Transverse colon (tissue), 4 donors: ENCODE measurements at regions not wholly inside any gene's neighbourhood (a gene's known extent, or its start where the extent isn't known, plus 50 kb on each side); places are given as distances from the start of the nearest gene placed in this dataset.

Experiments
- DNase-seq: peaks from one replicate; pipeline ENCODE4 v3.0.0-alpha.2; 2019
- H3K27ac ChIP-seq, 4 donors: fragments of 200-600 bp; sonication (generic); 2 replicates each; pipeline ENCODE4 v1.5.1; 2016 to 2018; ENCODE audit warnings: inconsistent platforms in 4 of 4
- H3K27me3 ChIP-seq: fragments of 200-600 bp; sonication (generic); 2 replicates; pipeline ENCODE4 v1.5.1; 2017; ENCODE audit warnings: inconsistent platforms
- H3K36me3 ChIP-seq, 4 donors: fragments of 200-600 bp; sonication (generic); 2 replicates each; pipeline ENCODE4 v1.5.1; 2017 to 2019; ENCODE audit warnings: inconsistent platforms in 4 of 4
- H3K4me1 ChIP-seq, 4 donors: fragments of 200-600 bp; sonication (generic); 2 replicates each; pipeline ENCODE4 v1.5.1; 2017 to 2020; ENCODE audit warnings: inconsistent platforms in 4 of 4
- H3K4me3 ChIP-seq, 4 donors: fragments of 200-600 bp; sonication (generic); 1 replicate in 1 of 4; 2 replicates in 3 of 4; pipeline versions ENCODE4 v1.5.1 to v1.6.1; 2017 to 2019; ENCODE audit warnings: inconsistent platforms in 4 of 4
- H3K9me3 ChIP-seq, 2 donors: fragments of 200-600 bp; sonication (generic); 2 replicates each; pipeline ENCODE4 v1.5.1; 2017 to 2019; ENCODE audit warnings: inconsistent platforms in 2 of 2
- EP300 ChIP-seq: sonication (generic); formaldehyde crosslinking; IDR thresholded peaks from one replicate; pipeline ENCODE4 v1.6.1; 2017; ENCODE audit warnings: antibody characterized with exemption, low read depth
- POLR2A ChIP-seq: fragments of 450-650 bp; IDR thresholded peaks from one replicate; pipeline ENCODE4 v1.6.1; 2016; ENCODE audit warnings: antibody characterized with exemption, mild to moderate bottlenecking, moderate library complexity
- POLR2AphosphoS5 ChIP-seq, 3 donors: sonication (generic); formaldehyde crosslinking; IDR thresholded peaks; one replicate each; pipeline ENCODE4 v1.6.1; 2016; ENCODE audit warnings: antibody characterized with exemption in 3 of 3
- WGBS, 2 donors: methylation state at CpG; one replicate each; pipeline ENCODE4 v1.1.5; 2018; ENCODE audit warnings: low coverage in 1 of 2; 5-methylcytosine and 5-hydroxymethylcytosine counted together
- in situ Hi-C, 4 donors: fragments of 200-750 bp; cut with MboI; loops; one replicate each; pipeline versions ENCODE4 v1.15.0 to v1.15.1; 2017; ENCODE audit warnings: low sequenced_read_pairs in 3 of 4, low pct_ligation_motif_present in 1 of 4, low pct_unique_long_range_greater_than_20kb in 1 of 4
- intact Hi-C: fragments of 100-400 bp; cut with DNase I; formaldehyde crosslinking; loops from one replicate; pipeline ENCODE4 v1.15.1; 2023; ENCODE audit warnings: low total_unique reads
- TF ChIP-seq, protein P1 (sequence below), 5 experiments: fragments of 200-600 bp in 3 of 5; fragments of 450-650 bp in 2 of 5; sonication (generic) in 3 of 5; IDR thresholded peaks; 1 replicate in 2 of 5; 2 replicates in 3 of 5; pipeline ENCODE4 v1.5.1; 2016 to 2017; ENCODE audit warnings: antibody characterized with exemption in 5 of 5, inconsistent platforms in 3 of 5, mild to moderate bottlenecking in 2 of 5, moderate library complexity in 1 of 5

DNA sequence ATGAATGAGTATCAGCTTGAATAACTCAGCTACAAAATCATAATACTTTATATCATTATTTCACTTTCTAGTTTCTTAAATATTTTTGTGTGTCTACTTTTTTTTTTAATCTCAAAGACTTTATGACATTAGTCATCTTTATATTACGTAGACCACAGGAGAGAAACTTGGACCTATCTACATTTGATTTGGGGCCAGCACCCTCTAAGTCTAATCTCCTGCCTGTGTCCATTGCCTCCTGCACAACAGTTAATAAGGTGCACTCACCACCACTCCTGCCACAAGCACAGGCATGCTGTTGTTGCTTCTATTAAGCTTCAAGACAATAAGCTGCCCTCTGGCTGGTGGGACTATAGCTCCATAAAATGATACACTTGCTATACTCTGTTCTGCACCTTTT, 70.4 kb downstream of the DIRAS3 start:
- Histone ChIP-seq H3K4me3 (no peak overlapping the region), H3K36me3 (no peaks in the 10 kb centered on the region), H3K27ac (no peak overlapping the region), H3K9me3 (no peaks in the 10 kb centered on the region), H3K4me1 (no peaks in the 10 kb centered on the region), H3K27me3 (no peaks in the 10 kb centered on the region)
- intact Hi-C loops = no loop called here
- TF ChIP-seq EP300 (no peak), POLR2A (no peak), POLR2AphosphoS5 (IDR thresholded peaks at IDR 0.05) (no peak)
- TF ChIP-seq, protein P1, sequence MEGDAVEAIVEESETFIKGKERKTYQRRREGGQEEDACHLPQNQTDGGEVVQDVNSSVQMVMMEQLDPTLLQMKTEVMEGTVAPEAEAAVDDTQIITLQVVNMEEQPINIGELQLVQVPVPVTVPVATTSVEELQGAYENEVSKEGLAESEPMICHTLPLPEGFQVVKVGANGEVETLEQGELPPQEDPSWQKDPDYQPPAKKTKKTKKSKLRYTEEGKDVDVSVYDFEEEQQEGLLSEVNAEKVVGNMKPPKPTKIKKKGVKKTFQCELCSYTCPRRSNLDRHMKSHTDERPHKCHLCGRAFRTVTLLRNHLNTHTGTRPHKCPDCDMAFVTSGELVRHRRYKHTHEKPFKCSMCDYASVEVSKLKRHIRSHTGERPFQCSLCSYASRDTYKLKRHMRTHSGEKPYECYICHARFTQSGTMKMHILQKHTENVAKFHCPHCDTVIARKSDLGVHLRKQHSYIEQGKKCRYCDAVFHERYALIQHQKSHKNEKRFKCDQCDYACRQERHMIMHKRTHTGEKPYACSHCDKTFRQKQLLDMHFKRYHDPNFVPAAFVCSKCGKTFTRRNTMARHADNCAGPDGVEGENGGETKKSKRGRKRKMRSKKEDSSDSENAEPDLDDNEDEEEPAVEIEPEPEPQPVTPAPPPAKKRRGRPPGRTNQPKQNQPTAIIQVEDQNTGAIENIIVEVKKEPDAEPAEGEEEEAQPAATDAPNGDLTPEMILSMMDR (IDR thresholded peaks at IDR 0.05) = no peak
- in situ Hi-C loops = no loop called here
- no peak for DNase-seq
- WGBS, 2 donors = 60 to 85% methylated on average over 1 of the region's 1 CpG

DNA sequence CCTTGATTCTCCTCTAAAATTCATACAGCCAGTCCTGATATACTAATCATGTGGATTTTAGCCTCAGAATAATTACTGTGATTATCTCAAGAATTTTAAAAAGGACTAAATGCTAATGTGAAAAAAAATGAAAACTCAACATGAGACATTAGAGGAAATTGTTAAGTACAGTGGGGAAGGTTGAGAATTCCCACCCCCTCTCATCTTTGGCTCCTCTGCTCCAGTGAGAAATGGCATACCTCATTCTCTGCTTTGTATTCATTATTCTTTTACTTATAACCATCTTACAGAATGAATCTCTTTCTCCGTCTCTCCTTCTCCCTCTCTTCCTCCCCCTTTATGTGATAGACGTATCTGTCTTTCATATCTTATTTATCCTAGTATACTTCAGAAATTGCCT, 70.9 kb downstream of the DIRAS3 start:
- 78 to 83% methylated on average over 2 of the region's 2 CpGs for WGBS, 2 donors
- no peaks in the 10 kb centered on the region for H3K27me3 ChIP-seq
- no peak overlapping the region for H3K27ac ChIP-seq
- in situ Hi-C loops (no loop called here), intact Hi-C loops (no loop called here)
- H3K9me3 ChIP-seq = no peaks in the 10 kb centered on the region
- no peaks in the 10 kb centered on the region for H3K36me3 ChIP-seq
- no peak overlapping the region for H3K4me3 ChIP-seq
- DNase-seq = no peak
- TF ChIP-seq POLR2AphosphoS5 (IDR thresholded peaks at IDR 0.05) = no peak
- TF ChIP-seq, protein P1 (IDR thresholded peaks at IDR 0.05) = no peak
- TF ChIP-seq EP300 = no peak
- no peak for TF ChIP-seq POLR2A
- no peaks in the 10 kb centered on the region for H3K4me1 ChIP-seq

DNA sequence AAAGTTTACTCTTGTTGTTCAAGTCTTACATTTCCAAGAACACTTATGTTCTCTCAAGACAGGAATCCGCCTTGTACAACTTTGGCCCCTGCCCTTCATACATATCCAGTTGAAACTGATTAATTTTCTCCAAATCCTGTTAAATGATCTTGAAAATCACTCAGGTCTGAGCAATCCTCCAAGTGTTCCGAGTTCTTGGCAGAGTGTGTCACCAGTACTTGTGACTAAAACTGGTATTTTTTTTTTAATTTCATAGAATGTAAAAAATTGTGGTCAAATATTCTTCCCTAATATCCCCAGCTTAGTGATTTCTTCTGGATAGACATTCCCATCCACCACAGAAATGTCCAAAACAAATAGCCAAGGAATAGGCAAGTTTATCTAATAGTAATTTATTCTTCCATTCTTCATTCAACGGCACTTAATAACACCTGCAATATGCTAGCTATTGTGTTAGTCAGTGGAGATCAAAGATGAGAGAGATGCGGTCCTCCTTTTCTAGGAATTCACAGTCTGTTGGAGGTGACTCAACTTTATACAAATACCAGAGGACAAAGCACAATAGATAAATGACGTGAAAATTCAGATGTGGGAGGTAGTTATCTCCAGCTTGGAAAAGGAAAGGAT, 71.4 kb downstream of the DIRAS3 start:
- Histone ChIP-seq H3K27me3 (no peaks in the 10 kb centered on the region), H3K4me1 (no peaks in the 10 kb centered on the region), H3K36me3 (no peaks in the 10 kb centered on the region), H3K4me3 (no peak overlapping the region), H3K27ac (no peak overlapping the region), H3K9me3 (no peaks in the 10 kb centered on the region)
- in situ Hi-C loops (no loop called here), intact Hi-C loops (no loop called here)
- WGBS, 2 donors = 67 to 69% methylated on average over 5 of the region's 5 CpGs
- DNase-seq = no peak
- TF ChIP-seq EP300 (no peak), POLR2AphosphoS5 (IDR thresholded peaks at IDR 0.05) (no peak), POLR2A (no peak)
- TF ChIP-seq, protein P1 (IDR thresholded peaks at IDR 0.05) = no peak

DNA sequence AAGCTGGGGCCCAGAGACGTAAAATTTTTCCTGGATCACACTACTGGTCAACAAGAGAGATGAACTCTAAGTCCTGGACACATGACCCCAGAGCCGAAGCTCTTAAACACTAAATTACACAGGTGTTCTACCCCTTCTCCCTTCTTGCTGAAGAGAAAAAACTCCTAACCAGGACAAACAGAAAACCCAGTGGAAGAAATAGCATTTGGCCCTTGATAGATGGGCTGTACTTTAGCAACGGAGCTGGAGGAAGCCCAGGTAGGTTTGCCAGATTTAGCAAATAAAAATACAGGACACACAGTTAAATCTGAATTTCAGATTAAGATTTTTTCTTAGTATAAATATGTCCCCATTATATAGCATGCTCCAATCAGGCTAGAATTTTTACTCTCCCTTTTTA, 72.7 kb downstream of the DIRAS3 start:
- 59 to 75% methylated on average over 2 to 3 of the region's 3 CpGs for WGBS, 2 donors
- H3K27ac ChIP-seq = no peak overlapping the region
- DNase-seq = no peak
- no peaks in the 10 kb centered on the region for H3K4me1 ChIP-seq
- TF ChIP-seq, protein P1 (IDR thresholded peaks at IDR 0.05) = no peak
- TF ChIP-seq POLR2A (no peak), POLR2AphosphoS5 (IDR thresholded peaks at IDR 0.05) (no peak), EP300 (no peak)
- H3K27me3 ChIP-seq = no peaks in the 10 kb centered on the region
- H3K9me3 ChIP-seq = no peaks in the 10 kb centered on the region
- in situ Hi-C loops (no loop called here), intact Hi-C loops (no loop called here)
- peaks cover 0 to 2% (median 0%) of the 10 kb centered on the region in 4 donors for H3K36me3 ChIP-seq
- no peak overlapping the region for H3K4me3 ChIP-seq
